HEK293 (cell line): ENCODE measurements at regions not wholly inside any gene's neighbourhood (a gene's known extent, or its start where the extent isn't known, plus 50 kb on each side); places are given as distances from the start of the nearest gene placed in this dataset.
A peak's percentile ranks its signal among the peaks of the same experiment; 100 is the strongest.

Source experiments
- CTCF ChIA-PET: fragments of 350-600 bp; formaldehyde crosslinking; extraction: SDS; loops from one replicate; lab custom pipeline; 2021; ENCODE audit warnings: antibody characterized with exemption; lab: Yijun Ruan, JAX
- POLR2A ChIA-PET: fragments of 300-600 bp; formaldehyde crosslinking; extraction: SDS; loops from one replicate; lab custom pipeline; 2020; ENCODE audit warnings: antibody characterized with exemption, inconsistent platforms; lab: Yijun Ruan, JAX
- H3K27ac ChIP-seq: fragments of 200-500 bp; sonication (Bioruptor generic); 2 replicates; pipeline ENCODE4 v1.5.1; 2014; ENCODE audit warnings: low read depth, low read length, control low read depth, inconsistent platforms; ENCODE audit errors: extremely low read depth
- H3K36me3 ChIP-seq, 2 experiments: fragments of 200-500 bp in 1 of 2; sonication (Bioruptor generic) in 1 of 2; 1 replicate in 1 of 2; 2 replicates in 1 of 2; pipeline ENCODE4 v1.5.1; 2014 to 2017; ENCODE audit warnings: inconsistent platforms in 2 of 2, low read length in 2 of 2; ENCODE audit not compliant: control insufficient read depth in 2 of 2, insufficient read depth in 1 of 2
- H3K4me1 ChIP-seq: fragments of 200-500 bp; sonication (Bioruptor generic); 2 replicates; pipeline ENCODE4 v1.5.1; 2014; ENCODE audit warnings: mild to moderate bottlenecking, low read length, inconsistent platforms; ENCODE audit not compliant: control insufficient read depth, insufficient read depth
- H3K4me3 ChIP-seq: 2 replicates; pipeline ENCODE4 v1.5.1; 2011; ENCODE audit warnings: low read depth, mild to moderate bottlenecking, control low read depth, low read length, moderate library complexity
- H3K9me3 ChIP-seq: fragments of 200-500 bp; sonication (Bioruptor generic); 2 replicates; pipeline ENCODE4 v1.5.1; 2014; ENCODE audit warnings: low read depth, low read length, inconsistent platforms; ENCODE audit not compliant: control insufficient read depth, insufficient read depth
- KLF1 ChIP-seq: fragments of 450-650 bp; formaldehyde crosslinking; IDR thresholded peaks from 2 replicates; pipeline ENCODE4 v1.5.1; 2016; ENCODE audit warnings: missing biosample characterization, missing genetic modification characterization
- KLF17 ChIP-seq: fragments of 450-650 bp; formaldehyde crosslinking; IDR thresholded peaks from 2 replicates; pipeline ENCODE4 v1.5.1; 2016; ENCODE audit warnings: missing biosample characterization, missing genetic modification characterization
- KLF7 ChIP-seq: fragments of 450-650 bp; formaldehyde crosslinking; IDR thresholded peaks from 2 replicates; pipeline ENCODE4 v1.5.1; 2016; ENCODE audit warnings: missing biosample characterization, missing genetic modification characterization, borderline replicate concordance
- OVOL3 ChIP-seq: fragments of 450-650 bp; formaldehyde crosslinking; IDR thresholded peaks from 2 replicates; pipeline ENCODE4 v1.5.1; 2016; ENCODE audit warnings: missing biosample characterization, missing genetic modification characterization
- PATZ1 ChIP-seq: fragments of 450-650 bp; formaldehyde crosslinking; IDR thresholded peaks from 2 replicates; pipeline ENCODE4 v1.5.1; 2016; ENCODE audit warnings: missing biosample characterization, missing genetic modification characterization
- REPIN1 ChIP-seq: fragments of 450-650 bp; formaldehyde crosslinking; IDR thresholded peaks from 2 replicates; pipeline ENCODE4 v1.5.1; 2017; ENCODE audit warnings: missing biosample characterization, missing genetic modification characterization, low read depth
- SALL2 ChIP-seq: fragments of 450-650 bp; formaldehyde crosslinking; IDR thresholded peaks from 2 replicates; pipeline ENCODE4 v1.5.0; 2017; ENCODE audit warnings: missing biosample characterization, mild to moderate bottlenecking, missing genetic modification characterization, borderline replicate concordance
- SP2 ChIP-seq: fragments of 450-650 bp; formaldehyde crosslinking; IDR thresholded peaks from 2 replicates; pipeline ENCODE4 v1.5.1; 2016; ENCODE audit warnings: missing biosample characterization, missing genetic modification characterization
- YY2 ChIP-seq: fragments of 450-650 bp; formaldehyde crosslinking; IDR thresholded peaks from 2 replicates; pipeline ENCODE4 v1.5.1; 2016; ENCODE audit warnings: missing biosample characterization, missing genetic modification characterization
- ZFP37 ChIP-seq: fragments of 450-650 bp; formaldehyde crosslinking; IDR thresholded peaks from 2 replicates; pipeline ENCODE4 v1.5.1; 2016; ENCODE audit warnings: missing biosample characterization, missing genetic modification characterization
- ZFP69B ChIP-seq: fragments of 450-650 bp; formaldehyde crosslinking; IDR thresholded peaks from 2 replicates; pipeline ENCODE4 v1.5.1; 2016; ENCODE audit warnings: missing biosample characterization, missing genetic modification characterization
- ZIC2 ChIP-seq: fragments of 450-650 bp; formaldehyde crosslinking; IDR thresholded peaks from 2 replicates; pipeline ENCODE4 v1.5.1; 2016; ENCODE audit warnings: missing biosample characterization, missing genetic modification characterization
- ZNF133 ChIP-seq: fragments of 450-650 bp; formaldehyde crosslinking; IDR thresholded peaks from 2 replicates; pipeline ENCODE4 v1.5.1; 2016; ENCODE audit warnings: missing biosample characterization, missing genetic modification characterization
- ZNF184 ChIP-seq: fragments of 450-650 bp; IDR thresholded peaks from 2 replicates; pipeline ENCODE4 v1.5.1; 2018; ENCODE audit warnings: missing biosample characterization, mild to moderate bottlenecking, missing genetic modification characterization
- ZNF416 ChIP-seq: fragments of 450-650 bp; formaldehyde crosslinking; IDR thresholded peaks from 2 replicates; pipeline ENCODE4 v1.5.1; 2016; ENCODE audit warnings: missing biosample characterization, missing genetic modification characterization
- ZNF514 ChIP-seq: fragments of 450-650 bp; formaldehyde crosslinking; IDR thresholded peaks from 2 replicates; pipeline ENCODE4 v1.5.1; 2016; ENCODE audit warnings: missing biosample characterization, missing genetic modification characterization
- ZNF555 ChIP-seq: fragments of 450-650 bp; formaldehyde crosslinking; conservative IDR thresholded peaks from 2 replicates; pipeline ENCODE4 v1.5.1; 2017; ENCODE audit warnings: missing biosample characterization, mild to moderate bottlenecking, missing genetic modification characterization, inconsistent platforms
- ZNF571 ChIP-seq: fragments of 450-650 bp; formaldehyde crosslinking; IDR thresholded peaks from 2 replicates; pipeline ENCODE4 v1.5.0; 2017; ENCODE audit warnings: missing biosample characterization, missing genetic modification characterization
- ZNF658 ChIP-seq: fragments of 450-650 bp; formaldehyde crosslinking; IDR thresholded peaks from 2 replicates; pipeline ENCODE4; 2016; ENCODE audit warnings: missing biosample characterization, missing genetic modification characterization
- ZNF670 ChIP-seq: fragments of 450-650 bp; formaldehyde crosslinking; IDR thresholded peaks from 2 replicates; pipeline ENCODE4 v1.5.1; 2016; ENCODE audit warnings: missing biosample characterization, missing genetic modification characterization, low read depth
- TF ChIP-seq, protein P1 (sequence below): sonication (generic); formaldehyde crosslinking; IDR thresholded peaks from 2 replicates; pipeline ENCODE4 v1.8.1; 2022; ENCODE audit warnings: mild to moderate bottlenecking, moderate library complexity, missing genetic modification reagents
- TF ChIP-seq, protein P2 (sequence below): fragments of 450-650 bp; IDR thresholded peaks from 2 replicates; pipeline ENCODE4 v1.5.1; 2018; ENCODE audit warnings: missing biosample characterization, missing genetic modification characterization
- TF ChIP-seq, protein P3 (sequence below): fragments of 450-650 bp; formaldehyde crosslinking; IDR thresholded peaks from 2 replicates; pipeline ENCODE4 v1.5.1; 2016; ENCODE audit warnings: missing biosample characterization, missing genetic modification characterization

GRCh38 chr12:114821570-114821969 is 137.6 kb upstream of the TBX3 start:
- H3K27ac ChIP-seq = no peak overlapping the region
- no peak overlapping the region for H3K4me3 ChIP-seq
- TF ChIP-seq SALL2 (no peak), SP2 (no peak), ZNF658 (tag by site-specific recombination) (no peak), ZNF514 (tag by site-specific recombination) (no peak), OVOL3 (no peak), ZFP69B (tag by site-specific recombination) (no peak), KLF7 (tag by site-specific recombination) (no peak), YY2 (tag by site-specific recombination) (no peak), ZNF416 (tag by site-specific recombination) (no peak), ZNF571 (no peak), KLF17 (tag by site-specific recombination) (no peak), ZNF555 (tag by site-specific recombination) (no peak), ZIC2 (tag by site-specific recombination) (no peak), ZNF184 (tag by site-specific recombination) (no peak), ZNF133 (tag by site-specific recombination) (no peak), REPIN1 (tag by site-specific recombination) (no peak), ZNF670 (tag by site-specific recombination) (no peak)
- TF ChIP-seq, protein P1, sequence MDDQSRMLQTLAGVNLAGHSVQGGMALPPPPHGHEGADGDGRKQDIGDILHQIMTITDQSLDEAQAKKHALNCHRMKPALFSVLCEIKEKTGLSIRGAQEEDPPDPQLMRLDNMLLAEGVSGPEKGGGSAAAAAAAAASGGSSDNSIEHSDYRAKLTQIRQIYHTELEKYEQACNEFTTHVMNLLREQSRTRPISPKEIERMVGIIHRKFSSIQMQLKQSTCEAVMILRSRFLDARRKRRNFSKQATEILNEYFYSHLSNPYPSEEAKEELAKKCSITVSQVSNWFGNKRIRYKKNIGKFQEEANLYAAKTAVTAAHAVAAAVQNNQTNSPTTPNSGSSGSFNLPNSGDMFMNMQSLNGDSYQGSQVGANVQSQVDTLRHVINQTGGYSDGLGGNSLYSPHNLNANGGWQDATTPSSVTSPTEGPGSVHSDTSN (CRISPR knock-in tag) = no peak
- TF ChIP-seq, protein P2, sequence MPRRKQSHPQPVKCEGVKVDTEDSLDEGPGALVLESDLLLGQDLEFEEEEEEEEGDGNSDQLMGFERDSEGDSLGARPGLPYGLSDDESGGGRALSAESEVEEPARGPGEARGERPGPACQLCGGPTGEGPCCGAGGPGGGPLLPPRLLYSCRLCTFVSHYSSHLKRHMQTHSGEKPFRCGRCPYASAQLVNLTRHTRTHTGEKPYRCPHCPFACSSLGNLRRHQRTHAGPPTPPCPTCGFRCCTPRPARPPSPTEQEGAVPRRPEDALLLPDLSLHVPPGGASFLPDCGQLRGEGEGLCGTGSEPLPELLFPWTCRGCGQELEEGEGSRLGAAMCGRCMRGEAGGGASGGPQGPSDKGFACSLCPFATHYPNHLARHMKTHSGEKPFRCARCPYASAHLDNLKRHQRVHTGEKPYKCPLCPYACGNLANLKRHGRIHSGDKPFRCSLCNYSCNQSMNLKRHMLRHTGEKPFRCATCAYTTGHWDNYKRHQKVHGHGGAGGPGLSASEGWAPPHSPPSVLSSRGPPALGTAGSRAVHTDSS (tag by site-specific recombination) = no peak
- TF ChIP-seq, protein P3, sequence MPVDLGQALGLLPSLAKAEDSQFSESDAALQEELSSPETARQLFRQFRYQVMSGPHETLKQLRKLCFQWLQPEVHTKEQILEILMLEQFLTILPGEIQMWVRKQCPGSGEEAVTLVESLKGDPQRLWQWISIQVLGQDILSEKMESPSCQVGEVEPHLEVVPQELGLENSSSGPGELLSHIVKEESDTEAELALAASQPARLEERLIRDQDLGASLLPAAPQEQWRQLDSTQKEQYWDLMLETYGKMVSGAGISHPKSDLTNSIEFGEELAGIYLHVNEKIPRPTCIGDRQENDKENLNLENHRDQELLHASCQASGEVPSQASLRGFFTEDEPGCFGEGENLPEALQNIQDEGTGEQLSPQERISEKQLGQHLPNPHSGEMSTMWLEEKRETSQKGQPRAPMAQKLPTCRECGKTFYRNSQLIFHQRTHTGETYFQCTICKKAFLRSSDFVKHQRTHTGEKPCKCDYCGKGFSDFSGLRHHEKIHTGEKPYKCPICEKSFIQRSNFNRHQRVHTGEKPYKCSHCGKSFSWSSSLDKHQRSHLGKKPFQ = no peak
- POLR2A ChIA-PET = no interaction called here
- no peaks in the 10 kb centered on the region for H3K4me1 ChIP-seq
- CTCF ChIA-PET = interaction anchor here (0.6 kb wide), 1 partner anchor 820 kb away, joined by 3 read pairs; no protein-coding TSS in a partner anchor
- H3K36me3 ChIP-seq = no peaks in the 10 kb centered on the region
- H3K9me3 ChIP-seq = no peaks in the 10 kb centered on the region

- H3K27ac ChIP-seq = no peak overlapping the region
- TF ChIP-seq PATZ1 (tag by site-specific recombination) (no peak), ZFP37 (no peak), KLF1 (tag by site-specific recombination) (peak; percentile 49)
- H3K36me3 ChIP-seq = no peaks in the 10 kb centered on the region
- H3K9me3 ChIP-seq = no peaks in the 10 kb centered on the region
- no peak overlapping the region for H3K4me3 ChIP-seq
- CTCF ChIA-PET = no interaction called here
- H3K4me1 ChIP-seq = no peaks in the 10 kb centered on the region
- POLR2A ChIA-PET = no interaction called here
These were observed 136.8 kb upstream of the TBX3 start for GRCh38 chr12:114820796-114821195.
